KG1 (cell line): ENCODE measurements at regions not wholly inside any gene's neighbourhood (a gene's known extent, or its start where the extent isn't known, plus 50 kb on each side); places are given as distances from the start of the nearest gene placed in this dataset.

Source experiments
- DNase-seq: peaks from one replicate; lab custom pipeline; 2025; lab: John Stamatoyannopoulos, UW

DNA sequence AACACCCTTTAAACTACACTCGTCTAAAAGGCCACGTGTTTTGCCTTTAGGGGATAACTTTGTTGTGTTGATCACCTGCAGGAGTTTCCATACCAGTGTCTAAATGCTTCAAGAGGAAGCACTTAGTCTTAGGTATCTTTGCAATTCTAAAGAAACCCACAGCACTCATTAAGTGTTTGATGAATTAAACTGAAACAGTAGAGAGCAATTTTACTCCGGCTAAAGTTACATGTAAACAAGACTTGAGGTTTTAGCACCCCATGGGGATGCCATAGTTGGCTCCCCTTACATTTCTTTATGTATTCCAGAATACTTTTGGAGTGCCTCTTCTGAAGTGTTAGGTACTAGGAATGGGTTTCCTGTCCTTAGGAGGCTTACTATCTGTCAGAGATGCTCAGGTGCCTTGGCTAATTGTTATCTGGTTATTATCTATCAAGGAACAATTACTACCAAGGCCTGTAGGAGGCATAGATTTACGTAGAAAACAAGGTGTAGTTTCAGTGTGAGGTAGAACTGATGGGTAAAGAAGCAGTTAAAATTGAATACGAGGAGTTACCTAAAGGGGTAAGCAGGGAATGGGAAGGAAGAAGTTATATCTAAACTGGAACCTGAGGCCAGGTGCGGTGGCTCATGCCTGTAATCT, 176.8 kb upstream of the SAMSN1 start:
- DNase-seq, result no peak

DNA sequence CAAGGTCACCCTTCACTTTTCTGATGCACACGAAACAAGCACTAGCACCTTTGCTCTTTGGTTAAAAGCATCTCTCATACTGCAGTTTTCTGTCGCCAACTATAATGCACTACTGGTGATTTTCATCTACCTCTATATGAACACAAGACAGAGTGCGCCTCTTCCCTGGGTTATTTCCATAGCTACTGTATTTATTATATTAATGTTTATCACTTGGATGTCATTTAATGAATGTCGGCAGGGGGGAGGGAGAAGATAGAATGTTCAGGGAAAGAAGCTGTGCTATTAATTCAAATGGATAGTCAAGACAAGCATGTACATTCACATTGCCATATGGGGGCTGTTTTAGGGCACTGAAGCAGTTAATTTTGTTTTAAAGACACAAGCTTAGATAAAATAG, 174.1 kb upstream of the SAMSN1 start:
- no peak for DNase-seq

DNA sequence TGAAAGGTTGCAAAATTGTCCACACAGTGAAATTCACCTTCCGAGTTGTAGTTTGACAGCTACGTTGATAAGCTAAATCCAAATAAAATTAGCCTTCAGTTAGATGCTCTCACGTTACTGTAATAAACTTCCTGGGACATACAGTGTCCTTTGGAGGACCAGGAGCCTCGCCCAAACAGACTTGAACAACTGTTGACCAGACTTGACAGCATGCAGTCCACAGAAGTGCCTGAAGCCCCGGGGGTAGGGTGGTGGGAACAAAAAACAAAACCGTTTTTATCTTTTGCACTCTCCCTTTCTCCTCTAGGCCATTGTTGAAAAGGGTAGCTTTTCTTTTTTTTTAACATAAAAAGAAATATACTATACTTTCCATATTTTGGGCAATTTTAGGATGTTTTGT, 172.8 kb upstream of the SAMSN1 start:
- DNase-seq, result no peak

DNA sequence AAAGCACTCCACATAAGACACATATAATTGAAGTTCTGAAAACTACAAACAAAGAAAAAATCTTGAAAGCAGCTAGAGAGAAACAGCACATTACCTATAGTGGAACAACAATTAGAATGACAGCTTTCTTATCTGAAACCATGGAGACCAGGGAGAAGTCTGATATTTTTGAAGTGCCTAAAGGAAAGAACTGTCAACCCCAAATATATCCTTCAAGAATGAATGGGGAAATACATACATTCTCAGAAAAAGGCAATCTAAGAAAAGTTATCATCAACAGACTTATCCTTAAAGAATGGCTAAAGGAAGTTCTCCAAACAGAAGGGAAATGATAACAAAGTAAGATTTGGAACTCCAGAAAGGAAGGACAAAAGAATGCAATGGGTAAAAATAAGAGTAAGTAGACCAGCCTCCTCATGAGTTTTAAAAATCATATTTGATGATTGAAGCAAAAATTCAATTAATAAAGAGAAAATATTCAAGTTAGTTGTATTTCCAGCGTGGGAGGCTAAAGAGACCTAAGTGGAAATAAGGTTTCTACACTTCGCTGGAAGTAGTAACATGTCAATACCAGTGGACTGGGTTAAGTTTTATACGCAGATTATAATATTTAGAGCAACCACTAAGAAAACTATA, 170.8 kb upstream of the SAMSN1 start:
- DNase-seq, result no peak

DNA sequence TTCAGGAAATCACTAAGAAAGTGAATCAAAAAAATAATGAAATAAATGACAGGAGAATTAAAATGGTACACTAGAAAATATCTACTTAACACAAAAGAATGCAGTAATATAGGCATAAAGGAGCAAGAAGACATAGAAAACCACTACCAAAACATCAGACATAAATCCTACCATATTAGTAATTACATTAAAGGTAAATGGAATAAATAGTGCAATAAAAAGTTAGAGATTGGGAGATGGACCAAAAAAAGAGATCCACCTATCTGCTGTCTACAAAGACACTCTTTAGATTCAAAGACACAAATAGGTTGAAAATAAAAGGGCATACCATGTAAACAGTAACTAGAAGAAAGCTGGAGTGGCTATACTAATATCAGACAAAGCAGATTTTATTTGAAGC, 167.0 kb upstream of the SAMSN1 start:
- DNase-seq, result no peak

DNA sequence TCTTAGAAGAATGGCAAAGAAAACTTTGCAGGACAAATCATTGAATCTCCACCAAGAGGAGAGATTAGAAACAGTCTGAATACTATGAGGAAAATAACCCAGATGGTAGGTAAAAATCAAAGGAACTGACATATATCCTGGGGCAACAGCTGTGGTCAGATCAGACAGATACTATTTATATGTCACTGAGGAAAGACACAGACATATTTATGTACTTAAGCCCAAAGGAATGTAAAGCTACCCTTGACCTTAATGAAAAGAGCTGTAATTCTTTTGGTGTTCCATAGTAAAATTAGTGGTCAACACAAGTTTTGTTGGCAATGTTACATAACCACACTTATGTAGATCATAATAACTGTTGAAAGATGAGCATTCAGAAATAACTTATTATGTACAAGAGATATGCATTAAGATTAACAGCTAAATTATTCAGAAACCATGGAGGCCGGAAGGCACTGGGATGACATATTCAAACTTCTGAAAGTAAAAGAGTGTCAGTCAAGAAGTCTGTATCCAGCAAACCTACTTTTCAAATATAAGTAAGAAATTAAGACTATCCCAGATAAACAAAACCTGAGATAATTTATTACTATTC, 166.1 kb upstream of the SAMSN1 start:
- DNase-seq, result no peak

DNA sequence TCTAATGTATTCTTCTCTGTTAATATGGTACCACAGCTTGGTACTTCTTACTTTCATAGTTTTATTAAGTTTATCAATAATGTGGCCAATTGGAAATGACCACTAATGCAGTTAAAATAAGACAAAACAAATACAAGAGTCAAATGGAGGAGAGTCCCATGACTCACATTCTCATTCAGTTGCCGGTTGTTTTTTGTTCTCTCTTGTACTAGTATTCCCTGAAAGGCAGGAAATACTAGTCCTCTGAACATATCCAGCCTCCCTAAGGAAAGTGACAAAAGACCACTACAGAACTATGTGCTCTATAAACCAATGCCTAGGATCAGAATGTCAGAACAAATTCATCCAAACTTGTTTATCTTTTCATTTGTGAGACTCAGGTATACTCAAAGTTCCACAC, 165.2 kb upstream of the SAMSN1 start:
- no peak for DNase-seq

DNA sequence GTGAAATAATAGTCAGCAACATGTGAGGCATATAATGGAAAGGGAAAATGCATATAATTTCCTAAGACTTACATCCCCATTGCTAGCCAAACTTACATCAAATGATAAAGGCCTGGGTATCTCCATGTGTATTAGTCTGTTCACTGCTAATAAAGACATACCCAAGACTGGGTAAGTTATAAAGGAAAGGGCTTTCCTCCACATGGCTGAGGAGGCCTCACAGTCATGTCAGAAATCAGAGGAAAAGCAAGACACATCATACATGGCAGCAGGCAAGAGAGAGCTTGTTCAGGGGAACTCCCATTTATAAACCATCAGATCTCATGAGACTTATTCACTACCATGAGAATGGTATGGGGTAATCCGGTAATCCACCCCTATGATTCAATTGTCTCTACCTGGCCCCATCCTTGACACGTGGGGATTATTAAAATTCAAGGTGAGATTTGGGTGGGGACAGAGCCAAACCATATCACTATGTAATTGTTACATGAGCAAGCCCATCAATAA, 161.5 kb upstream of the SAMSN1 start:
- DNase-seq, result no peak

DNA sequence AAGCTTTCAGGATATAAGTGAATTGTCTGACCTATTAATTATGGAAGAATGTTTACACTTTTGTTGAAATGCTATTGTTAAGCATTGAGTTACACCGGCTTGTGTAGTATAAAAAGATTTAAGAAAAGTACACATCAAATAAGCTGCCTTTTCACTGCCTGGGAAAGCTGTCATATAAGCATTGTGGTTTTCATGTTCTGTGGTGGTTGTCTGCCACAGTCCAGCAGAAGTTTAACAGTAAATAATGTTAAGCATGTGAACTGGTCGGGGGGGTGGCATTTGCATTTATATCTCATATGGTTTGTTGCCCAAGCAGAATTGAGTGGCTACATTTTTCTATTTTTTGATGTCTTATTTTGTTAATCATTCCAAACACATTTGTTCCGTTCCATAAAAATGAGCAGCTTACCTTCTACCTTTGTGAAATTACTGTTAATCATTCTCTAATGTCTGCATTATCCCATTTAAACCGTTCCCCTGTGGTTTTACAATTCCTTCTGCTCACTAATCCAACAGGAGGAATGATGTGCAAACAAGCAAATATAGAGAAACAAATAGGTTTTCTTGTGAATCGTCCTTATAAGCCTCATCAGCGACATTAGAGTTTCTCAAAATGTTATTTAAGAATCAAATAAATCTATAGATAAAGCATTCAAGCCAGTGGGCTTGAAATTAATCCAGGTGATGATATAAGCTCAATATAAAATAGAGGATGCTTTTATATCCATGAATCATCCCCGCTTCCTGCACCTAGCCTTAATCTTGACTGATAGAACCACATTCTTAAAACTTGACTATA, 160.8 kb upstream of the SAMSN1 start:
- no peak for DNase-seq

DNA sequence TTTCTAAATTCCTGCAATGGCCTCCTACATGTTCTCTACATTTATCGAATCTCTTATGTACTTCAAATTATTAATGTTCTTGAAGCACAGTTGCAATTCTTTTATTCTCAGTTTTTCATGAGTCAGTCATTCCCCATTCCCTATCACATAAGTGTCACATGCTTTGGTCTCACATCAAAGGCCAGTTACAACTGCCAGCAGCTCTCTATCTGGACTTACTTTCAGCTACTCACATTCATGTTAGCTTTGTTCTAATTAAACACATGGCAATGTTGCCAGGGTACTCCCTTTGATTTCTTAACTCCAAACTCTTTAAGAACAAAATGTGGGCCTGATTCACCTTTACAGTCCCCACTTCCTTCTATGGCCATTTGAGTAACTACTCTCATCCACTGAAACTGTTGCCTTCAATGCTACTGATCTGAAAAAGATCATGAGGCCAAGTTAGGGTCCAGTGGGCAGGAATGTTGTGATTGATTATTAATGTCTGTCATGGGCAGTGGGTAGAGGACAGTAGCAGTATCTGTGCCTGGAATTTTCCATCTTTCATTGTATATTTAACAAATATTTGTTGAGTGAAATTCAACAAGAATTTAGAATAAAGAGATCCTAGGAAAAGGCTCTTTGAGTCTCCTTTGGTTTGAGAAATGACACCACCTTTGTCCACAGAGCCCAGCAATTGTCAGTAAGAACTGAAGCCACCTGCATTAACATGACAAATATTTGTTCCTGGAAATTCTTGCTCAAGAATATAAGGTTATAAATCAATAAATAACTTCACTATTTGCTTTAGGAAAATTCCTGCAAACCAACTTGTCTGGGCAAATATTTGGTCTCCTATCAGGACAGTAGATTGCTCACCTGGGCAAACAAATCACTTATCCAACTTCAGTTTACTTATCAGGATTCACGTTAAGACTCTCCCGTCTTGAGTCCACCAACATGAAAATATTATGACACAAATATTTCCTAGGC, 153.6 kb upstream of the SAMSN1 start:
- DNase-seq, result no peak

DNA sequence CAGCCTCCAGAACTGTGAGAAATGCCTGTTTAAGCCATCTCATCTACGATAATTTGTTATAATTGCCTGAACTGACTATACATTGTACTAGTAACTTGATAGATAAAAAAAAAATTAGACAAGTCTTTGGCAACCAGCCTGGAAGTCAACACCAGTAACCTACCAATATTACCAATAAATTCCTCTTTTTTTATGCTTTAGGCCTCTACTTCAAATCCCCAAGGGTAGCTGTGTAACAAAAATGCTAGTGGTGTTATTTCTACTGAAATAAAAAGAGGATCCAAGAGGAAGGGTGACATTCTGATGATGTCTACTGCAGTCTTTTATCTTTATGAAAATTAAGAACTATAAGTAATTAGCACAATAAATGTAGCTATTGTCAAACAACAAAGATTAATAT, 151.7 kb upstream of the SAMSN1 start:
- DNase-seq, result no peak

DNA sequence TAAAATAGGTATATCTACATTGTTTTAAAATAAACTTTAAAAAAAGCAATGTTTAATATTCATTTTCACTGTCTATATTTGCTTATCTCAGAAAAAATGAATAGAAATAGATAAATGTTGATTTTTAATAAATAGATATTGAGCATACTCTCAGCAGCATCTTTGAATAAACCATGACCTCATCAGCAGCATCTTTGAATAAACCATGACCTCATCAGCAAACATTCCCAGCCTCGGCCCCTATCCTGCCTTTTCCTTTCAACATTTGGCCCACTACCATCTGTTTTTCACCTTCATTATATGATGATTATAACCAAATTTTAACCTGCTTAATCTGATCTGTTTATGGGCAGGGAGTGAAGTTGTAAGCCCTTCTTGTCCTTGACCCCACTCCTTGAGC, 148.7 kb upstream of the SAMSN1 start:
- DNase-seq, result no peak

DNA sequence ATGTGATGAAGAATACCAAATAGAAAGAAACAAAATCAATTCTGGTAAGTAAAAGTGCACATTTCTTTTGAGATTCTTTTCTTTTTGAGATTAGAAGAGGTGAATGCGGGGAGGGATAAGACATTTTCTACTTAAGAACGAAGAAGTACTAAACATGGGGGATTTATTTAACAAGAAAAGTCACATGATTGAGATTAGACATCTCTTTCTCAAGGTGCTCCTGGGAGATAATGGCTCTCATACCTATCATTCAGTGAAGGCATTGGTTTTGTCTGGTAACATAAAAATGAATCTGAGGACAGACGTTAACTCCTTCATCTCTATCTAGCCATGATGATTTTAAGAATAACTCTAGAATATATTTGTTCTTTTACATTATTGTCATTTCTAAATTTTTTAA, 147.9 kb upstream of the SAMSN1 start:
- DNase-seq, result no peak

DNA sequence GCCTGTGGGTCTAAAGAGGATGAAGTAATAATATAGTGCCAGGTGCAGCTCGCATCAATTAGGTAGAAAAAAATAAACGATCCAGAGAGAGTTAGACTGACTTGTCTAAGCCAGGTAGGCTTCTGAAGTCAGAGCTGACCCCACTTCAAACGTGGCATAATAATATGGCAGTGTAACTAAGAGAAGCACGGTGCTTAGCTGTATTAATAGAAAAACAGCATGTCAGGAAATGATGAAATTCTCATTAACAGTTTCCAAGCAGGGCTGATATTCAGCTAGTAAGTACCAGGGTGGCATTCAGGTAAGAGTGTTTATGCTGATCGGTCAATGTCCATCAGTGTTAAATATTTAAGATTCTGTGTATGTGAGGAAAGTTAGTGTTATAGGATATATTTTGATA, 145.8 kb upstream of the SAMSN1 start:
- no peak for DNase-seq

DNA sequence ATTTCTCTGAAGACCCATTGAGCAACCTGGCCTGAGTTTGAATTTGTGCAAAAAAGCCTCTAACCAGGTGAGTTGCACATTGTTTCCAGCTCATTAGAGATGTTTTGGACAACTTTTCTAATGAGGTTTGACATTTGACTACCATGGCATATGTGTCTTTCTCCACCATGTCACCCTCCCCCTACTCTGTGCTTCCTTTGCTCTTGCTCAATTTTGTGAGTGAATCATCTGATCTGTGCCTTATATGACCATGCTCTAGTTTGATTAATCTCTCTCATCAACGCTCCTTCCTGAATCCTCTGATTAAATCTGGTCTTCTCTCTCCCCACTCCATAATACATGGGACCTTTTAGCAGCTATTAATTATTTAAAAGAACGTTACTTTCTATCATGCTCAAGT, 144.8 kb upstream of the SAMSN1 start:
- no peak for DNase-seq

DNA sequence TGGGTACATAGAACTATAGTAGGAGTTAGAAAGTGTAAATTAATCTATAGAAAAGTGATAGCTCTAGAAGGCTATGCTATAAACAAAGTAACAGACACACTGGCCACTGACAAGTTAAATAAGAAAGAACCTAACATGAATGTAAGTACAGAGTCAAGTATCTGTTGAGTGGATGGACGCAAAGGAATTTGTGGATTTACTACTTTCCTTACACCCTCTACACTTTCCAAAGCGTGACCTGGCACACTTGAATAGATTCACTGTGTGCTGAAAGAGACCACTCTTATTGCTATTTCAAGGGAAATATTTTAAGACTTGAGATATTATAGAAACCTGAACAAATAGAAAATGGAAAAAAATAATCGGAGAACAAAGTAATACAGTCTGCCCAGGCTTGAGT, 142.8 kb upstream of the SAMSN1 start:
- DNase-seq, result no peak

DNA sequence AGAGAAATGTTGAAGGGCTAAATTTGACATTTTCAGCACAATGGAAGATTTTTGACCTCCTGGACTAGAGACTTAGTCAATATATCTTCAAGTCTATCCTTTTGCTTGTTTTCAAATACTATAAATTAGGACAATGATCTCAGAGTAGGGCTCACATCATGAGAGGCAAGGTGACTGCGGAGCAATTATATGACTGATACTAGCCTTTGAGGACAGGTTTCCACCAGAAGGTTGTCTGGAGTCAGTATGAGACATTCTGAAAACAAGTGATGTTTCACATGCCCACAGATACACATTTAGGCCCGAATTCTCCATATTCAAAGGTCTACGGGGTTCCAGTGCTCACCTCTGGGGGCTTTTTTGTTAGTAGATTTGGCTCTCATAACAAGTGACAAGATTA, 142.3 kb upstream of the SAMSN1 start:
- DNase-seq, result no peak

DNA sequence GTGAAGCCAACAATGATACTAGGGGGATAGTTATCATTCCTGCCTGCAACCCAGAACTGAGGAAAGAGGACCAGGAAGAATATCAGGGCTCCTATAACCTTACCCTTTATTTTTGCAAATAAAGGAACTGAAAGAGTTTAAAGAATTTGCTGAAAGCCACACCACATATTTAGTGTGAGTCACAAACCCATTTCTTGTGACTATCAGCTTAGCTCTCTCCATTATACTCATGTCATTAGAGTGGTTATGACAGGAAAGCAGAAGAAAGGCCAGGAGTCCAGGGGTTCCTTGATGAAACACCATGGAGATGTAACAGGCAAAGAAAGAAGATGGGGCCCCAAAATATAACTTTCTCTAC, 141.1 kb upstream of the SAMSN1 start:
- no peak for DNase-seq

DNA sequence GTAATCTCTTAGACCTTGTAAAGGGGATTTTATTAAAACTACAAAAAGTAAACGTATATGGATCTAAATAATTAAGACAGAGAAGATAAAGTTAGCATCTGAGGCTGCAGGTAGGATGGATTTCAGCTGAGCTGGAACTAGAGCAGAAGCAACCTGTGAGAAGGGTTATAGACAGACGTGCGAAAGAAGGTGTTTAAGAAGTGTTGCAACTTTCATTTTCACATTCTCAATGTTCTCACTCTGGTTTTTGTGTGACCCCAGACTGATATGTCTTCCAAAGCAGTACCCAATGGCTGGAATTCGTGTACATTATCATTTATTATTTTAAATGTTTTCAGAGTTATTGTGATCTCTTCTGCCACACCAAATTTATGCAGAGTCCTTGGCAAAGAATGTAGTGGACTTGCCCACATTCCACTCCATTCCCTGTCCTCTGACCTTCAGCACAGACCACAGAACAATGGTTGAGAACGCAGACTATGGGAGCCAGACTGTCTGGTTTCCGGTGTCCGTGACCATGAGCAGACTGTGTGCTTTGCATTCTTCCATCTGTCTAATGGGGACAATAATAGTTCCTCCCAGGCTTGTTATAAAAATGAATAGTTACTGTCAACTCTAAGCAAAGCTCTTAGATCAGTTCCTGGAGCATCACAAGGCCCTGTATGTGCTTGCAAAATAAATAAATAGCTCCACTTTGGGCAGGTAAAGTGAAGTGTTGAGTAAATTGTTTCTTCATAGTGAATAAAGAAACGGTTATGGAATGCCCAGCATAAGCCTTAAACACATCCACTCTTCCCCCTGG, 140.6 kb upstream of the SAMSN1 start:
- no peak for DNase-seq

DNA sequence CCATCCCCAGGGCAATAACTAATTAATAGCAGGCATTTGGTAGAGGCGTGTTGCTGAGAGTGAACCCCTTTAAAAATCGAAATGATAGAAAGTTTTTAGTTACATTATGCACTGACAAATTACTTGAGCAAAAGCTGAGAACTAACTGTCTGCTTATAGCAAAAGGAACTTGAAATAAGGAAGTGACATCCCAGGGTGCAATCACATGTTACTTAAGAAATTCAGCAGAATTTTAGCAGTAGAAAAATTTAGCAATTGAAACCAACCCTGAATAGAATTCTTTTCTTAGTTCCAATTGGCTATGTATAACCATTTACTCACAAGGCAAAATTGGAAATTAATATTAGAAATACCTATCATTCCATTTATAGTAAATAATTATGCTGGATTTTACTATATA, 139.5 kb upstream of the SAMSN1 start:
- peak; percentile 39 for DNase-seq

DNA sequence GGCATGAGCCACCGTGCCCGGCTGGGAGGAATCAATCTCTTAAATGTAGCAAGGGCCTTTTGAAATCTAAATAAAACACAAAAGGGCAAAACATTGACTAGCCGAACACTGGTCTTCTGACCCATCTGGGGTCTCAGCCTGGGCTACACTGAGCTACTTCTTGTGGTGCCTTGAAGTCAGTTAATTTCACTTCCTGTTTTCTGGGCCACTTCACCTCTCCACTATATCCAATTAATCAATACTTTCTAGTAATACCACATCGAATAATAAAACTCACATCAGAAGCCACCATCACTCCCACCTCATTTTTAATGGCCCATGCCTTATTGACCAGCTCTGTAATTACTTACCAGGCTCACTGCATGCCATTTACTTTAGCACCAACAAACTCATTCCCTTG, 138.0 kb upstream of the SAMSN1 start:
- DNase-seq, result no peak
